NCI-H1417 treated with DMSO at 0.1 percent for 48 hours (cell line): ENCODE measurements at regions not wholly inside any gene's neighbourhood (a gene's known extent, or its start where the extent isn't known, plus 50 kb on each side); places are given as distances from the start of the nearest gene placed in this dataset.
"Not testable (repeated sequence)": the region's sequence is repeated elsewhere in the genome, so short reads cannot be mapped to it uniquely, and the experiment has no call there.

Experiments used
- DNase-seq: peaks from one replicate; lab custom pipeline; 2025; lab: John Stamatoyannopoulos, UW

GRCh38 chr13:106099765-106100164 is 435.7 kb downstream of the EFNB2 start:
- no peak for DNase-seq

- DNase-seq, result no peak
These were observed 436.7 kb downstream of the EFNB2 start for GRCh38 chr13:106098778-106099177.

GRCh38 chr13:106096661-106097092 is 438.8 kb downstream of the EFNB2 start:
- no peak for DNase-seq

GRCh38 chr13:106095919-106096318 is 439.5 kb downstream of the EFNB2 start:
- DNase-seq, result no peak

- no peak for DNase-seq
These were observed 440.1 kb downstream of the EFNB2 start for GRCh38 chr13:106095406-106095805.

GRCh38 chr13:106090001-106090400 is 445.5 kb downstream of the EFNB2 start:
- DNase-seq, result no peak

- DNase-seq, result no peak
These were observed 446.0 kb downstream of the EFNB2 start for GRCh38 chr13:106089261-106089980.

- DNase-seq, result no peak
These were observed 447.4 kb downstream of the EFNB2 start for GRCh38 chr13:106088085-106088484.

GRCh38 chr13:106087201-106087600 is 448.3 kb downstream of the EFNB2 start:
- DNase-seq, result no peak

GRCh38 chr13:106083620-106084350 is 451.7 kb downstream of the EFNB2 start:
- DNase-seq, result no peak

- not testable (repeated sequence) for DNase-seq
These were observed 454.2 kb downstream of the EFNB2 start for GRCh38 chr13:106081221-106081620.

- no peak for DNase-seq
These were observed 457.3 kb downstream of the EFNB2 start for GRCh38 chr13:106078191-106078590.

- DNase-seq, result no peak
These were observed 458.4 kb downstream of the EFNB2 start for GRCh38 chr13:106077017-106077416.

GRCh38 chr13:106072014-106072413 is 463.4 kb downstream of the EFNB2 start:
- no peak for DNase-seq

GRCh38 chr13:106063591-106064313 is 471.7 kb downstream of the EFNB2 start:
- no peak for DNase-seq

GRCh38 chr13:106061781-106062180 is 473.7 kb downstream of the EFNB2 start:
- no peak for DNase-seq

GRCh38 chr13:106056851-106057250 is 478.6 kb downstream of the EFNB2 start:
- no peak for DNase-seq

GRCh38 chr13:106052200-106052767 is 483.2 kb downstream of the EFNB2 start:
- DNase-seq, result no peak

- no peak for DNase-seq
These were observed 486.3 kb downstream of the EFNB2 start for GRCh38 chr13:106049171-106049570.

- no peak for DNase-seq
These were observed 487.1 kb downstream of the EFNB2 start for GRCh38 chr13:106048386-106048785.

GRCh38 chr13:106047859-106048258 is 487.6 kb downstream of the EFNB2 start:
- DNase-seq, result no peak

- no peak for DNase-seq
These were observed 492.4 kb downstream of the EFNB2 start for GRCh38 chr13:106042996-106043581.
